Sciatic nerve (tissue), 2 donors: ENCODE measurements at regions not wholly inside any gene's neighbourhood (a gene's known extent, or its start where the extent isn't known, plus 50 kb on each side); places are given as distances from the start of the nearest gene placed in this dataset.
"Not testable (repeated sequence)": the region's sequence is repeated elsewhere in the genome, so short reads cannot be mapped to it uniquely, and the experiment has no call there.

Experiments used
- ATAC-seq: fragments of 200-7000 bp; cut with Tn5 transposase; one replicate; pipeline ENCODE4 v1.9.1; 2020; ENCODE audit warnings: mild to moderate bottlenecking, moderate library complexity
- DNase-seq: peaks from one replicate; pipeline ENCODE4 v3.0.0-alpha.2; 2020; ENCODE audit warnings: low spot score
- intact Hi-C: fragments of 100-400 bp; cut with DNase I; formaldehyde crosslinking; loops from one replicate; pipeline ENCODE4 v1.14.2; 2022
- donor health status: DM: no; HTN: no; CAD: no.
- donor health status: DM: no; HTN: no; CAD: no.

DNA sequence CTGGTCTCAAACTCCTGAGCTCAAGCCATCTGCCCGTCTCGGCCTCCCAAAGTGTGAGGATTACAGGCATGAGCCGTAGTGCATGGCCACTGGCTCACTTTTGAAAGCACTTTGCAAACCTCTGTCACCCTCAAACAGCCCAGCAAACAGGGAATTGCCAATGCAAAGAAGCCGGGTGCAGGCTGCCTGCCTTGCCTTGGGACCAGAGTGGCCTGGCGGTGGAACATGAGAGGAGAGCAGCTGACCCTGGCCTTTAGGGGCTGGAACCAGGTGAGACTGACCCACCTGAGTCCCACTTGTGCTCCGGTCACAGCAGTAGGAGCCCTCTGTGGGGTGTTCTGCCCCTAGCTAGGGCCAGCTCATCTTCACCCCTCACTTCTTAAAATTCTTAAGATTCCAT is 237.1 kb upstream of the GALNT17 start:
- DNase-seq (no peak), ATAC-seq (no peak)
- intact Hi-C loops = no loop called here

DNA sequence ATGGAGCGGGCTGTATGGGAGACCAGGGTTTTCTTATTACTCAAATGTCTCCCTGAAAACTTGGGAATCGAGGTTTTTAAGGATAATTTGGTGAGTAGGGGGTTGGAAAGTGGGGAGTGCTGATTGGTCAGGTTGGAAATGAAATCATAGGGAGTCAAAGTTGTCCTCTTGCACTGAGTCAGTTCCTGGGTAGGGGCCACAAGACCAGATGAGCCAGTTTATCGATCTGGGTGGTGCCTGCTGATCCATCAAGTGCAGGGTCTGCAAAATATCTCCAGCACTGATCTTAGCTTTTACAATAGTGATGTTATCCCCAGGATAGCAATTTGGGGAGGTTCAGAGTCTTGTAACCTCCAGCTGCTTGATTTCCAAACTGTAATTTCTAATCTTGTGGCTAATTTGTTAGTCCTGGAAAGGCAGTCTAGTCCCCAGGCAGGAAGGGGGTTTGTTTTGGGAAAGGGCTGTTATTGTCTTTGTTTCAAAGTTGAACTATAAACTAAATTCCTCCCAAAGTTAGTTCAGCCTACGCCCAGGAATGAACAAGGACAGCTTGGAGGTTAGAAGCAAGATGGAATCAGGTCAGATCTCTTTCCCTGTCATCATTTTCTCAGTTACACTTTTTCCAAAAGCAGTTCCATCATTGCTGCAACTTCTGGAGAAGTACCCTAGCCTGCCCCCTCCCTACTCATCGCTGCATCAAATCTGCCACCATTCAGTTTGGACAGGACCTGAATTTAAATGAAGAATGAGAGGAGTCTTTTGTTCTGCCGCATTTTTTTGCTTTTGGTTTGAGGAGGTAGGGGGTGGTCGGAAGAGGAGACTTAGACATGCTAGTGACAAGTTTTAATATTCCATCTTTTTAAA is 236.4 kb upstream of the GALNT17 start:
- ATAC-seq, intact Hi-C loops, DNase-seq: not testable (repeated sequence)

DNA sequence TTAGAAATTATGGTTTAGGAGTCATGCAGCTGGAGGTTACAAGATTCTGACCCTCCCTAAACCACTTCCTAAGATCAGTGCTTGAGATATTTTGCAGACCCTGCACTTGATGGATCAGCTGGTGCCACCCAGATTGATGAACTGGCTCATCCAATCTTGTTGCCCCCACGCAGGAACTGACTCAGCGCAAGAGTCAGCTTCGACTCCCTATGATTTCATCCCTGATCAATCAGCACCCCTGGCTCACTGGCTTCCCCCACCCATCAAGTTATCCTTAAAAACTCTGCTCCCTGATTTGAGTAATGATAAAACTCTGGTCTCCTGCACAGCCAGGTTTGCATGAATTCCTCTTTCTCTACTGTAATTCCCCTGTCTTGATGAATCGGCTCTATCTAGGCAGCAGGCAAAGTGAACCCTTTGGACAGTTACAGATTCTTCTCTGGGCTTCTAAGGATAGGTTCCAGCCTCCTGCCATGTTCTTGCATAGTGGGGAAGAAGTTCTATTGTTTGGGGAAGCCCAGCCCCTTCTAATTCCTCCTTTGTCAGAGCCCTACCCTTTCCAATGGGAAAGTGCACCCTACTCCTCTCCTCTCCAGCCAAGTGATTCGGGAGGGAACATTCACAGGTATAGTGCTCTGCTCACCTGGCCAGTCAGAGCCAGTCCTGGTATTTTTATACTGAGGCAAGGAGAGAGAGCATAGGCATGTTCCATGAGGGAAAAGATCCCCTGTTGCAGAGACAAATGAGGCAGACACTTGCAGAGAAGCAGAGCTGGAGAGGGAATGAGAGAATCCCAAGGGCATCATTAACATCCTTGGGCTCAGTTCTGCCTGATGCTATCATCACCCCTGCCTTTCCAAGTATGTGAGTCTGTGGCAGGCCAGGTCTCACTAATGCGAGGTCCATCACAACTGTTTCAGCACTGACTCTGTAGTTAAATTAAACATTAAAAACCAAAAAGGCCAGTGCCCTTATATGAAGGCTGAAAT is 224.4 kb upstream of the GALNT17 start:
- no peak for DNase-seq
- intact Hi-C loops = no loop called here
- ATAC-seq = no peak

DNA sequence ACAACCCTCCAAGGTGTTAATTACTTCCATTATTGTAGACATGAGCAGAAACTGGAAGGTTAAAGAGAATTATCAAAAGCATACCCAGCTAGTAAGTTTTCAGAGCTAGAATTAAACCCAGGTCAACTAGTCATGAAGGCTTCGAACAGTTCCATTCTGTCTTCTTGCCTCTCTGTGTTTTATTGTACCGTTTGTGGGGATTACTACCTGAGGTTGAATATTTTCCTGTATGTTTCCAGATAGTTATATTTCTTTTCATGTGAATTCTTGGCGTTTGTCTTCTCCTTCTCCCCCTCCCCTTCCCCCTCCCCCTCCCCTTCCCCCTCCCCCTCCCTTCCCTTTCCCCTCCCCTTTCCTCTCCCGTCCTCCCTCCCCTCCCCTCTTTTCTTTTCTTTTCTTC is 218.0 kb upstream of the GALNT17 start:
- intact Hi-C loops = no loop called here
- DNase-seq (no peak), ATAC-seq (no peak)

DNA sequence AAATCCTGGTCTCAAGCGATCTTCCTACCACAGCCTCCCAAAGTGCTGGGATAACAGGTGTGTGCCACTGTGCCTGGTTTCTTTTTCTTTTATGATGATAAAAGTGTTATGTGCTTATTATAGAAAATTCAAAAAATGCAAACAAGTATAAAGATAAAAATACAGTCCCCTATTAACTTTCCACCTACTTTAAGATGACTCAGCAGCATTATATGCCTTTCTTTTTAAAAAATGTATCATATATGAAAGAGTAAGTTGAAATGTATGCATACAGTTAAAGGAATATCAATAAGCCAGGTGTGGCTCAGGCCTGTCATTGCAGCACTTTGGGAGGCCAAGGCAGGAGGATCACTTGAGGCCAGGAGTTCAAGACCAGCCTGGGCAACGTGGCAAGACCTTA is 216.9 kb upstream of the GALNT17 start:
- DNase-seq (no peak), ATAC-seq (no peak)
- intact Hi-C loops = no loop called here

DNA sequence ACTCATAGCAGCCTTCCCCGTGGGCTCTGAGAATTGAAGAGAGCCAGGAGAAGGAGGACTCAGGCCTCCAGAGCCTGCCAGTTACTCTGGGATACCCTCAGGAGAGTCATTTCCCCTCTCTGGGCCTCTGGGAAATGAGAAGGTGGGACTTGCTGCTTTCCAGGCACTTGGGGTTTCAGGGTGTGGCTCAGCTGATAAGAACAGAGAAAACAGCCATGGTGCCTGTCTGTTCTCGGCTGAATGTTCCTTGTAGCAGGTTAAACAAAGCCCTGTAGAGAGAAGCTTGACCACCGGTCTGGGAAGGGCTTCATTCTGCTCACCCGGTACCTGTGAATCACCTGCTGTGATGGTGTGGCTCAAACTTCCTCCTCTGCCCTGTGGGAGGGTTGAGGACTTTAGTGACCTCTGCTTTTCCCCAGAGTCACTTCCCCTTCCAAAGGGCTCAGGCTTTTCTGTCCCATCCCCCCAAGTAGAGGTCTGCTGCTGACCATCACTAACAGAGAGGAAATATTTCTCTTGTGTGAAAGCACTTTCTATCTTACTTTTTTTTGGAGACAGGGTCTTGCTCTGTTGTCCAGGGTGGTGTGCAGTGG is 212.4 kb upstream of the GALNT17 start:
- no peak for ATAC-seq
- intact Hi-C loops = no loop called here
- no peak for DNase-seq

DNA sequence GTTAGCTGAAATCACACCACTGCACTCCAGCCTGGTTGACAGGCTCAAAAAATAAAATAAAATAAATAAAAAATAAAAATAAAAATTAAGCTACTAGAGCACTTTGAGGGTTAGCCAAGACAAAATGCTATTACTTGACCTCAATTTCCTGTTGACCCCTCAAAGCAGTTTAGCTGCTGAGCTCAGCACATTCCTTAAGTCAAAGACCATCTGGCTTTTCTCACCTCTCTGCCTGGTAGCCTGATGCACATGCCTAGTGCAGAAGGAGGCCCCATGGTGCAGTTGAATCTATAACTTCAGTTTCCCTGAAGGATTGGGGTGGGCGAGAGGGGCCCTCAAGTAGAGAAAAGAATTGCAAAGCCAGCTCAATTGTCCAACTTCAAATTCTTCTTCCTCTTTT is 211.1 kb upstream of the GALNT17 start:
- DNase-seq (no peak), ATAC-seq (no peak)

DNA sequence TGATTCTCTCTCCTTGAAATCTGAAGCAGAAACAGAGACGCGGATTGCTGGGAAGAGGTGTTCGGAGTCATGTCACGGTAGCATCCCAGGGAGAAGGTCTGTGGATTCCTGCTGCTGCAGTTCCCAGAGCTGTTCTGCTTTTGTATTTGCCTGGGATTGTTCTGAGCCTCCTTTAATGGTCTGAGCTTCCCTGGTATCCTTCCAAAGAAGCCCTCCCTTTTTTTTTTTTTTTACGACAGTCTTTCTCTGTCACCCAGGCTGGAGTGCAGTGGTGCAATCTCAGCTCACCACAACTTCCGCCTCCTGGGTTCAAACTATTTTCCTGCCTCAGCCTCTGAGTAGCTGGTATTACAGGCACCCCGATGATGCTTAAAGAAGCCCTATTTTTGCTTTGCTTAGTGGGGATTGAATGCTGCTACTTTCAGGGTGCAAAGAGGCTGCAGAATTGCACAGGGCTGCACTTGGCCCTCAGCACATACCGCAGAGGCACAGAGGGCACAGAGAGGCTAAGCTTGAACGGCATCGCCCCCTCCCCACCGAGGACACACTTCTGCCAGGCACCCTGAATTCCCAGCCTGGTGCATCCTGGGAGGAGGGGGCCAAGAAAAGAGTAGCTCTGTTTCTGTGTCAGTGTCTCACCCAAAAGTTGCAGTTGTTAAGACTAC is 208.6 kb upstream of the GALNT17 start:
- DNase-seq (no peak), ATAC-seq (no peak)
- intact Hi-C loops = no loop called here

More for the DNA sequence above, 211.1 kb upstream of the GALNT17 start:
- intact Hi-C loops = no loop called here

DNA sequence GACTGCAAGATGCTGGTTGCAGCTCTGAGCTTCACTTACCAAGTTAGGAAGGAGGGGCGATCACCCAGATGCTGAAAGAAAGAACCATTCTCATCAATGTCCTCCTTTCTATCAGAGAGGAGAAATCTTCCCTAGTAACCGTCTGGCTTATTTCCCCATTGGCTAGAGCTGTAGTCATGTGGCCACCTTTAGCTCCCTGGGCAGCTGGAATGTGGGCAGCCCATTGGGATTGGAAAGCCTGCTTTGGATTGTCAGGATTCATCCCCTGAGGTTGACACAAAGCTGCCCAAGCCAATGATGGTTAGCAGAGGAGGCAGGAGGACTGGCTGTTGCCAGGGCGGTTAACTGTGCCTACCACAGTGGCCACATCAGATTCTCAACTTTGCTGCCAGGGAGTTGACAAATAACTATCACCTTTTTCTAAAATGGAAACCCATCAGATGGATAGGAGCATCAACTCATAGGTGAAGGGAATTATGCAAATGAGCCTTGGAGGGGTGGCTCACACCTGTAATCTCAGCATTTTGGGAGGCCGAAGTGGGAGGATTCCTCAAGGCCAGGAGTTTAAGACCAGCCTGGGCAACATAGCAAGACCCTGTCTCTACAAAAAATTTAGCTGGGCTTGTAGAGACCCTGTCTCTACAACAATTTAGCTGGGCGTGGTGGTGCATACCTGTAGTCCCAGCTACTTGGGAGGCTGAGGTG is 206.4 kb upstream of the GALNT17 start:
- DNase-seq = no peak
- no peak for ATAC-seq
- intact Hi-C loops = no loop called here

DNA sequence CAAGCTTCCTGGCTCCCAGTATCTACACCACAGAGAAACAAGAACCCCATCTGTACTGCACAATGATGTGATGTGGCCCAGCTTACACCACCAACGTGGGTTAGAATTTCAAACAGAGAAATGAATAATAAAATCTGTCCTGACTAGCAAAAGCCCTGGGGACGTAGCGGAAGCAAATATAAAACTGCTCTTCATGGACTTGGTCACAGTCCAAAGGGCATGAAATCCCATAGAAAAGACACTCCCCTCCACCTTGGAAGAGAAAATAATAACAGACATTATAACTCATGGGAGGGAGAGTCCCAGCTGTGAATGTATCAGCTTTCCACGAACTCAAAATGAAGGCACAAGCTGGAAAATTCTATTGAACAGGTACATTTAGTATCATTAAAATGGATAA is 205.3 kb upstream of the GALNT17 start:
- DNase-seq = no peak
- intact Hi-C loops = no loop called here
- no peak for ATAC-seq

DNA sequence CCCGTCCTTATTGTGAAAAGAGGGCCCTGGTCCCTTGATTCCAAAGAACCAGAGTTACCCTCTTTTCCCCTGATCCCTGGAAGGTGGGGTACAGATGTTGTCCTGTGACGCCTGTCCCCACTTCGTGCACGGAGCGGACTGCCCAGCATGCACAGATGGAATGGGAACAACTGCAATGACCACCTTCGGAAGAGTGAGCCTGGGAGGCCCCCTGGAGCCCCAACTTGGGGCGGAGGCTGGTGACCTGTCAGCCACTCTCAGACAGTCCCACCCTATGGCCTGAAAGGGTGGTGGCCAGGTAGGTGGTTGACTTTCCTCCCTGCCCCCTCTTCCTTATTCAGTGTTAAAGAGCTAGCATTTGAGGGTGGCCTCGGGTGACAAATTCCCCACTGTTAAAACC is 196.6 kb upstream of the GALNT17 start:
- DNase-seq (no peak), ATAC-seq (no peak)
- intact Hi-C loops = no loop called here

DNA sequence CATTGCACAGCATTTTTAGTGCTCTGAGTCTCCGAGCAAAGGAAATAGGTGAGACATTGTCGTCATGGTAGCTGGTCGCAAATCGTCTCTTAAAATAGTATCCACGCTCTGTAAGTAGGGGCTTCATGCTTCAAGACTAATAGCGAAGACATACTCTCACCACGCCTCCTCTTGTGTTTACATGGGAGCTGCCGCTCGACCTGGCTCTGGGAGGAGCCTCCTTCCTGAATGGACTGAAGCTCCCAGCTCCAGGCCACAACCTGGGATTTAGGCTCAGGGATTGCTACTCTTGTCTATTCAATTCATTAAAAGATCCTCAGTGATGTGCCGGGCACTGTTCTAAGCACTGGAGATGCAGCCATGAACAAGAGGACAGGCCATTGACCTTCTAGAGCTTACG is 196.1 kb upstream of the GALNT17 start:
- ATAC-seq (no peak), DNase-seq (no peak)
- intact Hi-C loops = no loop called here

DNA sequence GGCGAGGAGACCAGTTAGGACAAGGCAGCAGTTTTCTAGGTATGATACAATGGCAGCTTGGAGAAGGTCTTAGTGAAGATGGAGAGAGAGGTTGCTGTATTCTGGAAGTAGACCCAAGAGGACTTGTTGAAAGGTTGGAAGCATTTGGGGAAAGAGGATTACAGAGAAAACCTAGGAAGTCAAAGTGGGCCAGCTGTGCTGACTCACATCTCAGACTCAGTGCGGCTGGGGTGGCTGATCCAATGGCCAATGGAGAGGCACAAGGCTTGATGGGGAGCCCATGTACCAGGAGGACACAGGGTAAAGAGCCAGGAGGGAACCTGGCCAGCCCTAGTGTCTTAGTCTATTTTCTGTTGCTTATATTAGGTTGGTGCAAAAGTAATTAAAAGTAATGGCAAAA is 194.5 kb upstream of the GALNT17 start:
- ATAC-seq (no peak), DNase-seq (no peak)
- intact Hi-C loops = no loop called here

DNA sequence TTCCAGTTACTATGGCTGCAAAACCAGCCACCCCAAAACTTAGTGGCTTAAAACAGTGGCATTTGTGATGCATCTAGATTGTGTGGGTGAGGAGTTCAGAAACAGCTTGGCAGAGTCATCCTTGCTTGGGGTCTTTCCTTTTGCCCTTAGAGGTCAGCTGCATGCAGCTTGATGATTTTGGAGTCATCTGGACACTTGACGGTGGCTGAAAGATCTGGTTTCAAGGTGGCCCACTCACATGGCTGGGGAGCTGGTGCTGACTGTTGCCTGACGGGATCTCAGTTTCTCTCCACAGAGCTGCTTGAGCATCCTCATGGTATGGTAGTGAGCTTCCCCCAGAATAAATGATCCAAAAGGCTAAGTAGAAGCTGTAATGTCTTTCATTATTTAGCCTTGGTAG is 191.3 kb upstream of the GALNT17 start:
- no peak for DNase-seq
- intact Hi-C loops = no loop called here
- ATAC-seq = no peak

DNA sequence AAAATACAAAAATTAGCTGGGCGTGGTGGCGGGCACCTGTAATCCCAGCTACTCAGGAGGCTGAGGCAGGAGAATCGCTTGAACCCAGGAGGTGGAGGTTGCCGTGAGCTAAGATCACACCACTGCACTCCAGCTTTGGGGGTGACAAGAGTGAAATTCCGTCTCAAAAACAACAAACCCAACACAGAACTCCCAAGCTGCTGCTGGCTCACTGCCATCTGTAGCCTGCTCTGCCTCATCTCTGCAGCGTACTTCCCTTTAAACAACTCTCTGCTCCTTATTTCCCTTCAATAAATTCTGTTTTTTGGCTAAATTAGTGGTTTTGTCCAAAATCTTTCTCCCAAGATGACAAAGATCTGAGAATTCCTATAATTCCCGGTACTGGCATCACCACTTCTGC is 189.2 kb upstream of the GALNT17 start:
- DNase-seq = no peak
- no peak for ATAC-seq
- intact Hi-C loops = no loop called here

DNA sequence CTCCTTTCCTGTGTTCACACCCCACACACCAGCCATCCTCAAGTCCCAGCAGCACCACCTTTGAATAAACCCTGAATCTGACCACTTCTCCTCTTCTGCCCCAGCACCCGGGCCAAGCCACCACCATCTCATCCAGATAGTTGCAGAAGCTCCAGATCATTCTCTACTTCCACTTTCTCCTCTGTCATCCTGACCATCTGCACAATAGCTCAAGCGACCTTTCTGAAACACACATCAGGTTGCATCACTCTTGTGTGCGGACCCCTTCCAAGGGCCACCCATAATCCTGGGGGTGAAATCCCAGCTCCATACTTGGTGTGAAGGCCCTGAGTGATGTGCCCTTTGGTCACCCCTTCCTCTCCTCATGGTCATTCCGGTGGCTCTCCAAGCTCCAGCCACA is 187.4 kb upstream of the GALNT17 start:
- DNase-seq (no peak), ATAC-seq (no peak)
- intact Hi-C loops = no loop called here

DNA sequence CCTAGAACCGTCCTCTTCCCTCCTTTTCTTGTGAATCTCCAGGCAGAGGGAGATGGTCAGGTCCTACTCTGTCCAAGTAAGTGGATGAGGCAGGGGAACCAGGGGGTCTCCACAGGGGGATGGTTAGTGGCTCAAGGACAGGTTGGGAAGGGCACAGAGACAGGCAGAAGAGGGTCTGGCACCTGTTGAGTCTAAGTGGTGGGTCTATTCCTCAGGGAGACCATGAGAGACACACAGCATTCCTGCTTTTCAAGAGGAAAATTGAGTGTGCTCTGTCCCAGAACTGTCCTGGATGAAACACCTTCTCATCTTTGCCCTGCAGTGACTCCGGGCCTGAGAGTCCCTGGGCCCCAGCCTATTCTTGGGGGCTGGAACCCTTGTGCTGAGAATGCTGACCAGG is 184.8 kb upstream of the GALNT17 start:
- no peak for ATAC-seq
- intact Hi-C loops = no loop called here
- no peak for DNase-seq

DNA sequence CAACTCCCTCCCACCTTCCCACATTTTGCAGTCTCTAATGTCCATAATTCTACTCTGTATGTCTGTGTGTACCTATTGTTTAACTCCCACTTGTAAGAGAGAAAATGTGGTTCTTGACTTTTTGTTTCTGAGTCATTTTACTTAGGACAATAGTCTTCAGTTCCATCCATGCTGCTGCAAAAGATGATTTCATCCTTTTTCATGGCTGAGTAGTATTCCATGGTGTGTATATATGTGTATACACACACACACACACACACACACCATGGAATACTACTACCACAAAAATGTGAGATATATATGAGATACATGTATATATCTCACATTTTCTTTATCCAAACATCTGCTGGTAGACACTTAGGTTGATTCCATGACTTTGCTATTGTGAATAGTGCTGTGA is 182.1 kb upstream of the GALNT17 start:
- ATAC-seq (no peak), DNase-seq (no peak)
- intact Hi-C loops = no loop called here
